ENCODE measurements at regions not wholly inside any gene's neighbourhood (a gene's known extent, or its start where the extent isn't known, plus 50 kb on each side); places are given as distances from the start of the nearest gene placed in this dataset.
A peak's percentile ranks its signal among the peaks of the same experiment; 100 is the strongest.

DNA sequence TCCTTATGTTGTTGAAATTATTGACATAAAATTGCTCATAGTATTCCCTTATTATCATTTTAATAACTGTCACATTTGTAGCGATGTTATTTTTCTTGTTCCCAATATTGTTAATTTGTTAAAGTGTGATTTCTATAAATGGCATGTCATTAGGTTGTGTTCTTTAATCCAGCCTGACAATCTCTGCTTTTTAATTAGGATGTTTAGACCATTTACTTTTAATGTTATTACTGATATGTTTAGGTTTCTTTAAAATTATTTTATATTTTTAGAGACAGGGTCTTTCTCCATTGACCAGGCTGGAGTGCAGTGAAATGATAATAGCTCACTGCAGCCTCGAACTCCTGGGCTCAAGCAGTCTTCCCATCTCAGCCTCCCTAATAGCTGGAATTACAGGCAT is 408.5 kb downstream of the DLEU7 start:
- Histone ChIP-seq H3K36me3 (ENCODE audit: control insufficient read depth in 2 of 2, insufficient read depth in 1 of 2, low read length in 2 of 2) (no peaks in the 10 kb centered on the region), H3K9me3 (ENCODE audit: control insufficient read depth, insufficient read depth, low read depth, low read length) (no peaks in the 10 kb centered on the region), H3K27ac (ENCODE audit: extremely low read depth, low read depth, low read length) (no peak overlapping the region), H3K4me1 (ENCODE audit: control insufficient read depth, insufficient read depth, low read length) (no peaks in the 10 kb centered on the region), H3K4me3 (ENCODE audit: low read depth, low read length) (no peak overlapping the region)
- no peak for TF ChIP-seq ZNF221 (tag by site-specific recombination; IDR thresholded peaks at IDR 0.05; ENCODE audit: borderline replicate concordance)
- TF ChIP-seq ZNF202 (tag by site-specific recombination; IDR thresholded peaks at IDR 0.05; ENCODE audit: borderline replicate concordance) = no peak
- TF ChIP-seq ZNF548 (tag by site-specific recombination; IDR thresholded peaks at IDR 0.05) = no peak
- no peak for TF ChIP-seq ZNF157 (tag by site-specific recombination; IDR thresholded peaks at IDR 0.05)
- ChIA-PET POLR2A (no interaction called here), CTCF (no interaction called here)

DNA sequence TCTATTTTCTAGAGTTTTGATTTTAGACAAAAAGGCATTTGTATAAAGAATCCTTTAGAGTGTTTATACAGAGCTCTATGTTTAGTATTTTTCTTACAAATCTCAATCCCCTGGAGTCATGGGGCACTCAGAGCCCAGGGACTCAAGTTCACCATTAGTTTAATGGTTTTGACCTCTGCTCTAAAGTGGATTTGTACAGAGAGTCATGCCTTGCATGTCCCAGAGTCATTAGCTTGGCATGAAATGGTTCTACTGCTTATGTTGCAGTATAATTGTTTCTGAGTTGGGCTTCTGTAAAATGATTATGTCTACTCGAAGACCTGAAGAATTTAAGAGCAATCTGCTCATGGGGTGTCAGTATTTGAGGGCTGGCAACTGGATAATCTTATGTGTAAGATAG is 406.2 kb downstream of the DLEU7 start:
- POLR2A ChIA-PET = no interaction called here
- TF ChIP-seq ZNF473 (tag by site-specific recombination; IDR thresholded peaks at IDR 0.05) = no peak
- no peak for TF ChIP-seq ZNF175 (tag by site-specific recombination; IDR thresholded peaks at IDR 0.05)
- no peak for TF ChIP-seq KLF9 (tag by site-specific recombination; IDR thresholded peaks at IDR 0.05; ENCODE audit: low read depth)
- peak; percentile 59; the same call in 1 of the 2 replicates for TF ChIP-seq ZNF449 (tag by site-specific recombination; IDR thresholded peaks at IDR 0.05)
- no peak for TF ChIP-seq OSR2 (tag by site-specific recombination; IDR thresholded peaks at IDR 0.05)
- TF ChIP-seq ZNF146 (tag by site-specific recombination; IDR thresholded peaks at IDR 0.05) = no peak
- TF ChIP-seq, protein P1, sequence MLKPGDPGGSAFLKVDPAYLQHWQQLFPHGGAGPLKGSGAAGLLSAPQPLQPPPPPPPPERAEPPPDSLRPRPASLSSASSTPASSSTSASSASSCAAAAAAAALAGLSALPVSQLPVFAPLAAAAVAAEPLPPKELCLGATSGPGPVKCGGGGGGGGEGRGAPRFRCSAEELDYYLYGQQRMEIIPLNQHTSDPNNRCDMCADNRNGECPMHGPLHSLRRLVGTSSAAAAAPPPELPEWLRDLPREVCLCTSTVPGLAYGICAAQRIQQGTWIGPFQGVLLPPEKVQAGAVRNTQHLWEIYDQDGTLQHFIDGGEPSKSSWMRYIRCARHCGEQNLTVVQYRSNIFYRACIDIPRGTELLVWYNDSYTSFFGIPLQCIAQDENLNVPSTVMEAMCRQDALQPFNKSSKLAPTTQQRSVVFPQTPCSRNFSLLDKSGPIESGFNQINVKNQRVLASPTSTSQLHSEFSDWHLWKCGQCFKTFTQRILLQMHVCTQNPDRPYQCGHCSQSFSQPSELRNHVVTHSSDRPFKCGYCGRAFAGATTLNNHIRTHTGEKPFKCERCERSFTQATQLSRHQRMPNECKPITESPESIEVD (tag by site-specific recombination; IDR thresholded peaks at IDR 0.05) = 0 out of 2 replicates have a peak, but pooled peaks have one; percentile 21
- TF ChIP-seq KLF1 (tag by site-specific recombination; IDR thresholded peaks at IDR 0.05) = no peak
- TF ChIP-seq ZFHX2 (tag by site-specific recombination; conservative IDR thresholded peaks at IDR 0.05) = no peak
- TF ChIP-seq FEZF1 (tag by site-specific recombination; IDR thresholded peaks at IDR 0.05) = peak; percentile 81
- TF ChIP-seq ZNF596 (tag by site-specific recombination; IDR thresholded peaks at IDR 0.05) = peak; percentile 43; the same call in 1 of the 2 replicates
- Histone ChIP-seq H3K36me3 (ENCODE audit: control insufficient read depth in 2 of 2, insufficient read depth in 1 of 2, low read length in 2 of 2) (no peaks in the 10 kb centered on the region), H3K9me3 (ENCODE audit: control insufficient read depth, insufficient read depth, low read depth, low read length) (no peaks in the 10 kb centered on the region), H3K4me1 (ENCODE audit: control insufficient read depth, insufficient read depth, low read length) (no peaks in the 10 kb centered on the region), H3K27ac (ENCODE audit: extremely low read depth, low read depth, low read length) (no peak overlapping the region), H3K4me3 (ENCODE audit: low read depth, low read length) (no peak overlapping the region)
- CTCF ChIA-PET = interaction anchor here (0.5 kb wide), 2 partner anchors 119 to 364 kb away, joined by 3 to 4 read pairs; no protein-coding TSS in a partner anchor

- ChIA-PET POLR2A (no interaction called here), CTCF (interaction anchor here (1.1 kb wide), 1 partner anchor 473 kb away, joined by 3 read pairs; no protein-coding TSS in a partner anchor)
- Histone ChIP-seq H3K4me3 (ENCODE audit: low read depth, low read length) (no peak overlapping the region), H3K36me3 (ENCODE audit: control insufficient read depth in 2 of 2, insufficient read depth in 1 of 2, low read length in 2 of 2) (no peaks in the 10 kb centered on the region), H3K4me1 (ENCODE audit: control insufficient read depth, insufficient read depth, low read length) (no peaks in the 10 kb centered on the region), H3K9me3 (ENCODE audit: control insufficient read depth, insufficient read depth, low read depth, low read length) (no peaks in the 10 kb centered on the region), H3K27ac (ENCODE audit: extremely low read depth, low read depth, low read length) (no peak overlapping the region)
- peak; percentile 57; the same call in 1 of the 2 replicates for TF ChIP-seq PRDM1 (tag by site-specific recombination; IDR thresholded peaks at IDR 0.05)
- TF ChIP-seq, protein P2, sequence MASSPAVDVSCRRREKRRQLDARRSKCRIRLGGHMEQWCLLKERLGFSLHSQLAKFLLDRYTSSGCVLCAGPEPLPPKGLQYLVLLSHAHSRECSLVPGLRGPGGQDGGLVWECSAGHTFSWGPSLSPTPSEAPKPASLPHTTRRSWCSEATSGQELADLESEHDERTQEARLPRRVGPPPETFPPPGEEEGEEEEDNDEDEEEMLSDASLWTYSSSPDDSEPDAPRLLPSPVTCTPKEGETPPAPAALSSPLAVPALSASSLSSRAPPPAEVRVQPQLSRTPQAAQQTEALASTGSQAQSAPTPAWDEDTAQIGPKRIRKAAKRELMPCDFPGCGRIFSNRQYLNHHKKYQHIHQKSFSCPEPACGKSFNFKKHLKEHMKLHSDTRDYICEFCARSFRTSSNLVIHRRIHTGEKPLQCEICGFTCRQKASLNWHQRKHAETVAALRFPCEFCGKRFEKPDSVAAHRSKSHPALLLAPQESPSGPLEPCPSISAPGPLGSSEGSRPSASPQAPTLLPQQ (tag by site-specific recombination; IDR thresholded peaks at IDR 0.05) = no peak
- no peak for TF ChIP-seq SP2 (tag by site-specific recombination; IDR thresholded peaks at IDR 0.05)
- TF ChIP-seq FEZF1 (tag by site-specific recombination; IDR thresholded peaks at IDR 0.05) = no peak
- no peak for TF ChIP-seq BCL11B (tag by site-specific recombination; IDR thresholded peaks at IDR 0.05; ENCODE audit: low read depth)
- TF ChIP-seq, protein P3, sequence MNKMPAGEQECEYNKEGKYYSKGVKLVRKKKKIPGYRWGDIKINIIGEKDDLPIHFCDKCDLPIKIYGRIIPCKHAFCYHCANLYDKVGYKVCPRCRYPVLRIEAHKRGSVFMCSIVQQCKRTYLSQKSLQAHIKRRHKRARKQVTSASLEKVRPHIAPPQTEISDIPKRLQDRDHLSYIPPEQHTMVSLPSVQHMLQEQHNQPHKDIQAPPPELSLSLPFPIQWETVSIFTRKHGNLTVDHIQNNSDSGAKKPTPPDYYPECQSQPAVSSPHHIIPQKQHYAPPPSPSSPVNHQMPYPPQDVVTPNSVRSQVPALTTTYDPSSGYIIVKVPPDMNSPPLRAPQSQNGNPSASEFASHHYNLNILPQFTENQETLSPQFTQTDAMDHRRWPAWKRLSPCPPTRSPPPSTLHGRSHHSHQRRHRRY (tag by site-specific recombination; IDR thresholded peaks at IDR 0.05) = no peak
Observed at GRCh38 chr13:50438351-50438750, 405.1 kb downstream of the DLEU7 start.

Measured in HEK293 (cell line).